ENCODE measurements at regions not wholly inside any gene's neighbourhood (a gene's known extent, or its start where the extent isn't known, plus 50 kb on each side); places are given as distances from the start of the nearest gene placed in this dataset.

- no peak overlapping the region for H3K4me3 Mint-ChIP-seq (ENCODE audit: unreplicated experiment)
- peaks cover 4% of the 10 kb centered on the region for H3K4me1 Mint-ChIP-seq (ENCODE audit: unreplicated experiment)
- no peak for TF ChIP-seq CTCF (IDR thresholded peaks at IDR 0.05; ENCODE audit: unreplicated experiment)
- peaks cover 4% of the 10 kb centered on the region for H3K27me3 Mint-ChIP-seq (ENCODE audit: unreplicated experiment)
- no peak for DNase-seq (ENCODE audit: low spot score)
- H3K27ac Mint-ChIP-seq (ENCODE audit: unreplicated experiment): no peak overlapping the region
- H3K9me3 Mint-ChIP-seq (ENCODE audit: unreplicated experiment): no peaks in the 10 kb centered on the region
- no peaks in the 10 kb centered on the region for H3K36me3 Mint-ChIP-seq (ENCODE audit: low read depth, unreplicated experiment)
These were observed 94.8 kb upstream of the RTL6 start for GRCh38 chr22:44592824-44593148.

GRCh38 chr22:44592126-44592823 is 94.2 kb upstream of the RTL6 start:
- no peaks in the 10 kb centered on the region for H3K36me3 Mint-ChIP-seq (ENCODE audit: low read depth, unreplicated experiment)
- no peak for DNase-seq (ENCODE audit: low spot score)
- no peak overlapping the region for H3K27ac Mint-ChIP-seq (ENCODE audit: unreplicated experiment)
- H3K9me3 Mint-ChIP-seq (ENCODE audit: unreplicated experiment): no peaks in the 10 kb centered on the region
- no peak for TF ChIP-seq CTCF (IDR thresholded peaks at IDR 0.05; ENCODE audit: unreplicated experiment)
- H3K4me1 Mint-ChIP-seq (ENCODE audit: unreplicated experiment): peaks cover 4% of the 10 kb centered on the region
- H3K4me3 Mint-ChIP-seq (ENCODE audit: unreplicated experiment): no peak overlapping the region
- H3K27me3 Mint-ChIP-seq (ENCODE audit: unreplicated experiment): peaks cover 4% of the 10 kb centered on the region

GRCh38 chr22:44591146-44591790 is 93.2 kb upstream of the RTL6 start:
- H3K9me3 Mint-ChIP-seq (ENCODE audit: unreplicated experiment): no peaks in the 10 kb centered on the region
- H3K27ac Mint-ChIP-seq (ENCODE audit: unreplicated experiment): no peak overlapping the region
- TF ChIP-seq CTCF (IDR thresholded peaks at IDR 0.05; ENCODE audit: unreplicated experiment): no peak
- H3K4me3 Mint-ChIP-seq (ENCODE audit: unreplicated experiment): no peak overlapping the region
- H3K27me3 Mint-ChIP-seq (ENCODE audit: unreplicated experiment): peaks cover 4% of the 10 kb centered on the region
- no peaks in the 10 kb centered on the region for H3K36me3 Mint-ChIP-seq (ENCODE audit: low read depth, unreplicated experiment)
- peaks cover 4% of the 10 kb centered on the region for H3K4me1 Mint-ChIP-seq (ENCODE audit: unreplicated experiment)
- no peak for DNase-seq (ENCODE audit: low spot score)

- no peak for TF ChIP-seq CTCF (IDR thresholded peaks at IDR 0.05; ENCODE audit: unreplicated experiment)
These were observed 92.3 kb upstream of the RTL6 start for GRCh38 chr22:44590291-44590690.

GRCh38 chr22:44589831-44590230 is 91.8 kb upstream of the RTL6 start:
- peaks cover 4% of the 10 kb centered on the region for H3K4me1 Mint-ChIP-seq (ENCODE audit: unreplicated experiment)
- H3K36me3 Mint-ChIP-seq (ENCODE audit: low read depth, unreplicated experiment): no peaks in the 10 kb centered on the region
- H3K4me3 Mint-ChIP-seq (ENCODE audit: unreplicated experiment): no peak overlapping the region
- TF ChIP-seq CTCF (IDR thresholded peaks at IDR 0.05; ENCODE audit: unreplicated experiment): no peak
- H3K27ac Mint-ChIP-seq (ENCODE audit: unreplicated experiment): no peak overlapping the region
- H3K9me3 Mint-ChIP-seq (ENCODE audit: unreplicated experiment): no peaks in the 10 kb centered on the region
- H3K27me3 Mint-ChIP-seq (ENCODE audit: unreplicated experiment): peaks cover 4% of the 10 kb centered on the region
- no peak for DNase-seq (ENCODE audit: low spot score)

More at GRCh38 chr22:44590291-44590690, 92.3 kb upstream of the RTL6 start:
- Mint-ChIP-seq H3K27ac (ENCODE audit: unreplicated experiment) (no peak overlapping the region), H3K4me3 (ENCODE audit: unreplicated experiment) (no peak overlapping the region), H3K4me1 (ENCODE audit: unreplicated experiment) (peaks cover 4% of the 10 kb centered on the region), H3K9me3 (ENCODE audit: unreplicated experiment) (no peaks in the 10 kb centered on the region), H3K27me3 (ENCODE audit: unreplicated experiment) (peaks cover 5% of the 10 kb centered on the region), H3K36me3 (ENCODE audit: low read depth, unreplicated experiment) (no peaks in the 10 kb centered on the region)
- no peak for DNase-seq (ENCODE audit: low spot score)
